GM18517 (cell line): ENCODE measurements at regions not wholly inside any gene's neighbourhood (a gene's known extent, or its start where the extent isn't known, plus 50 kb on each side); places are given as distances from the start of the nearest gene placed in this dataset.

Experiments
- ATAC-seq: cut with Tn5 transposase; IDR thresholded peaks from one replicate; pipeline ENCODE4 v1.9.1; 2021; ENCODE audit warnings: mild to moderate bottlenecking, moderate library complexity; ENCODE audit not compliant: unreplicated experiment

DNA sequence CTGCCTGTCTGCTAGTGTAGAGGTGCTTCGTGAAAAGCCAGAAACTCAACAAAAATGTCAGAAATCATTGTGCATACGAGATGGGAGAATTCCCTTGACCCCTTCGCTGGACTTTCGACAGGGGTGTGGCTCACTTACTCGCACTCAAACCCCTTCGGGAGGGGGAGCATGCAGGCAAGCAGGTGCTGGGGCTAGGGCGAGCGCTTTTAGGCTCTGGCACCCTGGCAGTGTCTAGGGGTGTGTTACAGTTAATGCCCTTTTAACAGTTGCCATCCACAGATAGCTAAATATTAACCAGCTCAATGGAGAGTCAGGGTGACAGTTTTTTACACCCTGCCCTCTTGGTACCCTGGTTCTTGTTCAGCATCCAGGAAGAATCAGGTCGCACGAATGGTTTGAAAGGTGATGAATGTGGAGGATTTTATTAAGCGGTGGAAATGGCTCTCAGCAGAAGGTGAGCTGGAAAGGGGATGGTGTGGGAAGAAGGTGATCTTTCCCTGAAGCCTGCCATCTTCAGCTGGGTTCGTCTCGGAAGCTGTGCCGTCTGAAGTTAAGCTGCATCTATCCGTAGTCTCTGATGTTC, 59.6 kb upstream of the SHANK2 start:
- no peak for ATAC-seq

GRCh38 chr11:71311176-71311925, 59.0 kb upstream of the SHANK2 start:
- no peak for ATAC-seq

GRCh38 chr11:71310184-71310583, 57.8 kb upstream of the SHANK2 start:
- no peak for ATAC-seq

- ATAC-seq = no peak
Measured at GRCh38 chr11:71309611-71310010, 57.2 kb upstream of the SHANK2 start.

DNA sequence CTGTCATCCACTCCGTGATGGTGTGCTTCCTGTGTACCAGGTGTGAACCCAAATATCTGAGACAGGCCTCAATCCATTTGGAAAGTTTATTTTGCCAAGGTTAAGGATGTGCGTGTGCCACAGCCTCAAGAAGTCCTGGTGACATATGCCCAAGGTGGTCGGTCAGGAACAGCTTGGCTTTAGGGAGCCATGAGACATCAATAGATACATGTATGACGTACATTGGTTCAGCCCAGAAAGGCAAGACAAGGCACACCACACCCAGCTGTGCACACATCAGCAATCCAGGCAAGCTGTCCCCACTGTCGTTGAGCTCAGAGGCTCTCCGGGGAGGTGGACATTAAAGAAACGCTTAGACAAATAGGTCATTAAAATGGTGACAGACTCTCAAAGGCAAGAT, 56.8 kb upstream of the SHANK2 start:
- ATAC-seq = no peak

- no peak for ATAC-seq
Measured at GRCh38 chr11:71307811-71308645, 55.7 kb upstream of the SHANK2 start.

DNA sequence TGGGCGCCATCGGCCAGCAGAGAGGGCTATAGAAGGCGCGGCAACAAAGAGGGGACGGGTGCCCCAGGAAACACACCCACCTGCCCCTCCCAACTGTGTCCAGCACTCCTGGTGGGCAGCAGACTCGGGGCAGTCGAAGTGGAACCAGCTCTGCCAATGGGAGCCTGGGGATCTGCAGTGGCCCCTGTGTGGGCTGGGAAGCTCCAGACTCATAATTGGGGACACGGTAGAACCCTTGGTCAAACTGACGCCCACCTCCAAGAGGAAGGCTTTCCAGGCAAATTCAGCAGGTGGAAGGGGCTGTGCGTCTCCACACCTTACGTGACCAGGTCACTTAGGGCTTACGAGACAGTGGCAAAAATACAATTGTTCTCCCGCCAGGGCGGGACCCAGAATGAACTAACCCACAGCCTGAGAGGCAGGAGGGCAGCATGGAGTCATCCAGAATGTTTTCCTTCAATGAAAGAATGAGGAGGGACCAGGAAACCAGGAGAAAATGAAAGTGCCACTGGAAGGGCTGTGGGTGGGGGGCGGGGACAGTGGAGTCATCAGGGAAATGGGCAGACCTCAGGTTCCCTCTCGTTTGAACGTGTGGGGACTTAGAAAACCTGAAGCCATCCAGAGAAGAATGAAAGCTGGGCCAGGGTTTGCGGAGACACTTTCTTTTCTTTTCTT, 53.2 kb upstream of the SHANK2 start:
- ATAC-seq = no peak

DNA sequence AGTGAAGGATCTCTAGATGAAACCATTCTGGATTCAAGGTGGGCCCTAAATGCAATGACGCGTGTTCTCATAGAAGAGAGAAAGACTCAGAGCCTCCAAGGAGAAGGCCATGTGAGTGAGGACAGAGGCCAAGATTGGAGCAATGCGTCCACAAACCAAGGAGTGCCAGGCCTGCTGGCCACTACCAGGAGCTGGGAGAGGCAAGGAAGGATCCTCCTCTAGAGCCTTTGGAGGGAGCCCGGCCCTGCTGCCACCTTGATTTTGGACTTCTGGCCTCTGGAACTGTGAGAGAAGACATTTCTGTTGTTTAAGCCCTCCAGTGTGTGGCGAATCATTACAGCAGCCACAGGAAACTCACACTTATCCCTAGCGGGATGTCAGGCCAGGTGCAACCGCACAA, 52.7 kb upstream of the SHANK2 start:
- no peak for ATAC-seq

DNA sequence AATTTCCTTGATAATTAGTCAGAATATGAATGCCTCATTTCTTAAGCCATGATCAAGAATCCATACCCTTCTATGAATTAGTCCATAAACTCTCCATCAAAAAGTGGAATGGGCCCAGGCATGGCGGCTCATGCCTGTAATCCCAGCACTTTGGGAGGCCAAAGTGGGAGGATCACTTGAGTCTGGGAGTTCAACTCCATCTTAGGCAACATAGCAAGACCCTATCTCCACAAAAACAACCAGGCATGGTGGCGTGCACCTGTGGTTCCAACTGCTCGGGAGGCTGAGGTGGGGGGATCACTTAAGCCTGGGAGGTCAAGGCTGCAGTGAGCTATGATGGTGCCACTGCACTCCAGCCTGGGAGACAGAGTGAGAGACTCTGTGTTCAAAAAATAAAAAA, 52.1 kb upstream of the SHANK2 start:
- no peak for ATAC-seq

GRCh38 chr11:71304045-71304444, 51.7 kb upstream of the SHANK2 start:
- ATAC-seq = no peak

DNA sequence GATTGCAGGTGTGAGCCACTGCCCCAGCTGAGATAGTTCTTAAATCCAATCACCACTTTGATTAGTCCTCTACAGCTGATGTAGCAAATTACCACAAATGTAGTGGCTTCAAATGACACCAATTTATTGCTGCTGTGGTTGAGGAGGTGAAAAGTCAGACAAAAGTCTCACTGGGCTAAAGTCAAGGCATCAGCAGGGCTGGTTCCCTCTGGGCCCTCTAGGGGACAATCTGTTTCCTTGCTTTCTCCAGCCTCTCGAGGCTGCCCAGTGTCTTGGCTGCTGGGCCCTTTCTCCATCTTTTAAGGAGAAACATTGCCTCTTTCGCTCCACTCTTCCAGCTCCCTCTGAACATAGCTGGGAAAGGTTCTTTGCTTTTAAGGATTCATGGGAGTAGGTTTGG, 50.5 kb upstream of the SHANK2 start:
- ATAC-seq = no peak

- ATAC-seq = no peak
Measured at GRCh38 chr11:71302534-71302909, 50.1 kb upstream of the SHANK2 start.
